LNCAP (cell line): ENCODE measurements at regions not wholly inside any gene's neighbourhood (a gene's known extent, or its start where the extent isn't known, plus 50 kb on each side); places are given as distances from the start of the nearest gene placed in this dataset.

Source experiments
- TF ChIP-seq, protein P1 (sequence below): fragments of 450-650 bp; IDR thresholded peaks from 2 replicates; pipeline ENCODE4 v1.5.1; 2017; ENCODE audit warnings: mild to moderate bottlenecking

DNA sequence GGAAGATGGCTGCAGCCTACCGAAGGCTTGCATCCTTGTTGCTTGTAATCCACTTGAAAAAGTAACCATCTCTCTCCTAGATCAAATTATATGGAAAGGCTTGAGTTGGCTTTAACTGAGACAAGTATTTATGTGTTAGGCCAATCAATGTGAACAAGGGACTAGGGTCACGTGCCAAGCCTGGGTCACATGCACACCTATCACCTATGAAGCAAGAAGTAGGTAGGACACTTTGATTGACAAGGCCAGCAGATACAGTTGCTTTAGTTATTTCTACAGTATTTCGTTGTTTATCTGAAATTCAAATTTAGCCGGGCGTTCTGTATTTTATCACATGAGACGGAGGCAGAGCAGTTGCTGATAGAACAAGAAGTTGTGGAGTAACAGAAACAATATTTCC lies 212.3 kb upstream of the OTX2 start:
- TF ChIP-seq, protein P1, sequence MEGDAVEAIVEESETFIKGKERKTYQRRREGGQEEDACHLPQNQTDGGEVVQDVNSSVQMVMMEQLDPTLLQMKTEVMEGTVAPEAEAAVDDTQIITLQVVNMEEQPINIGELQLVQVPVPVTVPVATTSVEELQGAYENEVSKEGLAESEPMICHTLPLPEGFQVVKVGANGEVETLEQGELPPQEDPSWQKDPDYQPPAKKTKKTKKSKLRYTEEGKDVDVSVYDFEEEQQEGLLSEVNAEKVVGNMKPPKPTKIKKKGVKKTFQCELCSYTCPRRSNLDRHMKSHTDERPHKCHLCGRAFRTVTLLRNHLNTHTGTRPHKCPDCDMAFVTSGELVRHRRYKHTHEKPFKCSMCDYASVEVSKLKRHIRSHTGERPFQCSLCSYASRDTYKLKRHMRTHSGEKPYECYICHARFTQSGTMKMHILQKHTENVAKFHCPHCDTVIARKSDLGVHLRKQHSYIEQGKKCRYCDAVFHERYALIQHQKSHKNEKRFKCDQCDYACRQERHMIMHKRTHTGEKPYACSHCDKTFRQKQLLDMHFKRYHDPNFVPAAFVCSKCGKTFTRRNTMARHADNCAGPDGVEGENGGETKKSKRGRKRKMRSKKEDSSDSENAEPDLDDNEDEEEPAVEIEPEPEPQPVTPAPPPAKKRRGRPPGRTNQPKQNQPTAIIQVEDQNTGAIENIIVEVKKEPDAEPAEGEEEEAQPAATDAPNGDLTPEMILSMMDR: no peak

GRCh38 chr14:57018065-57018464 lies 207.8 kb upstream of the OTX2 start:
- TF ChIP-seq, protein P1: no peak

- TF ChIP-seq, protein P1: no peak
Observed at GRCh38 chr14:57013987-57014386, 203.7 kb upstream of the OTX2 start.

GRCh38 chr14:57009585-57010515 lies 199.6 kb upstream of the OTX2 start:
- TF ChIP-seq, protein P1: no peak

GRCh38 chr14:57008534-57008933 lies 198.3 kb upstream of the OTX2 start:
- TF ChIP-seq, protein P1: no peak

- TF ChIP-seq, protein P1: no peak
Observed at GRCh38 chr14:56998728-56999127, 188.4 kb upstream of the OTX2 start.

DNA sequence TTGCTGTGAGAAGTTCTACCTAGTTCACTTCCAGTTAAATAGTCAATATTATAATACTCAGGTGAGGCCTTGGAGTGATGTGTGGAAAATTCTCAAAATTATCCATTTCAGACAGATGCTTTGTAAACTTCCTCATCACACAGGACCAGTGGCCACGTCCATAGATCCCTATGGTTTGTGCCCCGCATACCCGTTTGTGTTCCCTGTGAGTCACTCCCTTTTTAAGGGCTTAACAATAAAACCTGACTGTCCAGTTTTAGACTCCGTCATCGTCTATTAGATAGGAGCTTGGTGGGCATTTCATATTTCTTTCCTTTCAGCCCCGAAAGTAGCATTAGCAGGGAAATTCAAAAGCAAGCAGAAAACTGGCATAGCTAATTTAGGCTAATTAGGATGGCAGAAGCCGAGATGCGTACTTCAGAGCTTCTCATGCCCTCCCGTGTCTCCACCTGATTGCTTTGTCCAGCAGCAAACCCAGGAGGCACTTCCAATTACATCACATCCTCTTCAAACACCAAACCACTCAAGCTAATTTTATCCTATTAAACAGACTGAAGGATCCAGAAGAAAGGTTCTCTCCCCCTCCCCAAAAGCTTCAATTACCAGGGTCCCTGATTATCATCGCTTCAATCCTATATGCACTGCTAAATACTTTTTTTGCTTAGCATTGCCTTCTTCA lies 186.6 kb upstream of the OTX2 start:
- TF ChIP-seq, protein P1: no peak
